Osteoblast (primary cell): ENCODE measurements at regions not wholly inside any gene's neighbourhood (a gene's known extent, or its start where the extent isn't known, plus 50 kb on each side); places are given as distances from the start of the nearest gene placed in this dataset.

ENCODE experiments used
- DNase-seq: peaks from one replicate; pipeline ENCODE4 v3.0.0; 2011; ENCODE audit warnings: low spot score, mixed read lengths; ENCODE audit not compliant: insufficient read length; ENCODE audit errors: missing footprints
- H2AFZ ChIP-seq: 2 replicates; pipeline ENCODE4 v1.6.0; 2011; ENCODE audit warnings: mild to moderate bottlenecking, low read length
- H3K27ac ChIP-seq: 2 replicates; pipeline ENCODE4 v1.5.1; 2011; ENCODE audit warnings: mild to moderate bottlenecking, low read depth, low read length, moderate library complexity
- H3K27me3 ChIP-seq: 2 replicates; pipeline ENCODE4 v1.6.0; 2012; ENCODE audit warnings: mild to moderate bottlenecking, control low read depth, inconsistent platforms, low read length, moderate library complexity; ENCODE audit not compliant: insufficient read depth
- H3K36me3 ChIP-seq: 2 replicates; pipeline ENCODE4 v1.5.1; 2011; ENCODE audit warnings: mild to moderate bottlenecking, low read length, control low read depth, moderate library complexity; ENCODE audit not compliant: insufficient read depth
- H3K4me1 ChIP-seq: 2 replicates; pipeline ENCODE4 v1.5.1; 2011; ENCODE audit warnings: mild to moderate bottlenecking, low read length, control low read depth, moderate library complexity; ENCODE audit not compliant: insufficient read depth
- H3K4me2 ChIP-seq: 2 replicates; pipeline ENCODE4 v1.6.0; 2011; ENCODE audit warnings: mild to moderate bottlenecking, low read length; ENCODE audit not compliant: insufficient read depth
- H3K4me3 ChIP-seq: fragments of 200-600 bp; sonication (generic); 3 replicates; pipeline ENCODE4 v1.5.1; 2012; ENCODE audit warnings: mild to moderate bottlenecking, low read length, inconsistent platforms; ENCODE audit not compliant: insufficient read depth
- H3K79me2 ChIP-seq: 2 replicates; pipeline ENCODE4 v1.6.0; 2012; ENCODE audit warnings: mild to moderate bottlenecking, low read length, control low read depth, inconsistent platforms; ENCODE audit not compliant: insufficient read depth
- H3K9me3 ChIP-seq: 2 replicates; pipeline ENCODE4 v1.5.1; 2011; ENCODE audit warnings: low read depth, low read length, control low read depth
- H4K20me1 ChIP-seq: 2 replicates; pipeline ENCODE4 v1.6.0; 2012; ENCODE audit warnings: mild to moderate bottlenecking, low read length, control low read depth; ENCODE audit not compliant: insufficient read depth
- TF ChIP-seq, protein P1 (sequence below): IDR thresholded peaks from 2 replicates; pipeline ENCODE4 v1.5.1; 2011; ENCODE audit warnings: mild to moderate bottlenecking, low read depth, low read length, moderate library complexity; ENCODE audit errors: extremely low read depth

DNA sequence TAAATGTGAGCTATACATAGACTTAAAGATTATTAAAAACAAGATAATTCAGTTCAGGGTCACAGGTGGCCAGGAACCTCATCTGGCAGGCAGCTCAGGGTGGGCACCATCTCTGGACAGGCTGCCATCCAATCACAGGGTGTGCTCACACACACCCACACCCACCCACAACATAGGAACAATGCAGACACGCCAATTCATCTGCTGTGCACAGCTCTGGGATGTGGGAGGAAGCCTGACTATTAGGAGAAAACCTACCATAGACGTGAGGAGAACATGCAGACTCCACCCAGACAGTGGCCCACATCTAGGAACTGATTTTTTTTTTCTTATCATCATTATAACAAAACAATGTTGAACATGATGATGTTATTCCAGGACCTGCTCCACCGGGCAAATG lies 286.7 kb downstream of the PRL start:
- no peak overlapping the region for H3K4me3 ChIP-seq
- no peaks in the 10 kb centered on the region for H4K20me1 ChIP-seq
- no peaks in the 10 kb centered on the region for H3K27me3 ChIP-seq
- no peaks in the 10 kb centered on the region for H3K4me1 ChIP-seq
- DNase-seq: no peak
- no peaks in the 10 kb centered on the region for H3K36me3 ChIP-seq
- H3K79me2 ChIP-seq: no peaks in the 10 kb centered on the region
- no peak overlapping the region for H3K27ac ChIP-seq
- no peaks in the 10 kb centered on the region for H3K9me3 ChIP-seq
- no peak overlapping the region for H3K4me2 ChIP-seq
- no peak overlapping the region for H2AFZ ChIP-seq
- TF ChIP-seq, protein P1, sequence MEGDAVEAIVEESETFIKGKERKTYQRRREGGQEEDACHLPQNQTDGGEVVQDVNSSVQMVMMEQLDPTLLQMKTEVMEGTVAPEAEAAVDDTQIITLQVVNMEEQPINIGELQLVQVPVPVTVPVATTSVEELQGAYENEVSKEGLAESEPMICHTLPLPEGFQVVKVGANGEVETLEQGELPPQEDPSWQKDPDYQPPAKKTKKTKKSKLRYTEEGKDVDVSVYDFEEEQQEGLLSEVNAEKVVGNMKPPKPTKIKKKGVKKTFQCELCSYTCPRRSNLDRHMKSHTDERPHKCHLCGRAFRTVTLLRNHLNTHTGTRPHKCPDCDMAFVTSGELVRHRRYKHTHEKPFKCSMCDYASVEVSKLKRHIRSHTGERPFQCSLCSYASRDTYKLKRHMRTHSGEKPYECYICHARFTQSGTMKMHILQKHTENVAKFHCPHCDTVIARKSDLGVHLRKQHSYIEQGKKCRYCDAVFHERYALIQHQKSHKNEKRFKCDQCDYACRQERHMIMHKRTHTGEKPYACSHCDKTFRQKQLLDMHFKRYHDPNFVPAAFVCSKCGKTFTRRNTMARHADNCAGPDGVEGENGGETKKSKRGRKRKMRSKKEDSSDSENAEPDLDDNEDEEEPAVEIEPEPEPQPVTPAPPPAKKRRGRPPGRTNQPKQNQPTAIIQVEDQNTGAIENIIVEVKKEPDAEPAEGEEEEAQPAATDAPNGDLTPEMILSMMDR: no peak

DNA sequence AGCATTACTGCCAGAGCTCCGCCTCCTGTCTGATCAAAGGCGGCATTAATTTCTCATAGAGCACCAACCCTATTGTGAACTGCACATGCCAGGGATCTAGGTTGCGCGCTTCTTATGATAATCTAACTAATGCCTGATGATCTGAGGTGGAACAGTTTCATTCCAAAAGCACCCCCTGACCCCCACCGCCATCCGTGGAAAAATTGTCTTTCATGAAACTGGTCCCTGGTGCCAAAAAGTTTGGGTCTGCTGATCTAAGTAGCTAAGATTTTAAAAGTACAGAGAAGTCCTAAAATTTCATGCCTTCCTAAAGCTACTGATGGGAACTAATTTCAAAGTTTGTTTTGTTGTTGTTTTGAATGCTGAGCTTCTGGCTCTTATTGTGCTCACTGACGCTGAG lies 281.6 kb downstream of the PRL start:
- TF ChIP-seq, protein P1: no peak

DNA sequence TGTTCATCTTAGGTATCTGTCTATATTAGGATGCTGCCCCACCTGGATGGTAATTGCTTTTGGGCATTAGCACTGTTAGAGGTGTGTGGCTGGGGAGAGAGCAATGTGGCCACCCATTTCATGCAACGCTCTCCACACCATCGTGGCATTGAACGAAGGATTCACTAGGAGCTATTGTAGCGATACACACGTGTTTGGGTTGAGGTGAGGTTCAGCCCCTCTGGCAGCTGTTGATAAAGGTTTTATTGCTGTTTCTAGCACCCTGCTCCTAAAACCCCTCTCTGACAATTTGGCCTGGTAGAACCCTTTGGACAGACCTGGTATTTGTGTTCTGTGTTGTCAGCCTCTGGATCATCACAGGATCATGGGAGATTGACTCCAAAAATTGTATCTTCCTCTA lies 280.9 kb downstream of the PRL start:
- DNase-seq: no peak
- no peak overlapping the region for H2AFZ ChIP-seq
- H3K4me2 ChIP-seq: no peak overlapping the region
- no peaks in the 10 kb centered on the region for H3K36me3 ChIP-seq
- no peaks in the 10 kb centered on the region for H3K79me2 ChIP-seq
- no peak overlapping the region for H3K4me3 ChIP-seq
- H3K4me1 ChIP-seq: no peaks in the 10 kb centered on the region
- no peaks in the 10 kb centered on the region for H4K20me1 ChIP-seq
- H3K9me3 ChIP-seq: no peaks in the 10 kb centered on the region
- H3K27me3 ChIP-seq: no peaks in the 10 kb centered on the region
- no peak overlapping the region for H3K27ac ChIP-seq
- TF ChIP-seq, protein P1: no peak

More for the DNA sequence above, 281.6 kb downstream of the PRL start:
- no peaks in the 10 kb centered on the region for H3K27me3 ChIP-seq
- no peaks in the 10 kb centered on the region for H3K4me1 ChIP-seq
- DNase-seq: no peak
- no peaks in the 10 kb centered on the region for H3K9me3 ChIP-seq
- no peak overlapping the region for H2AFZ ChIP-seq
- H3K4me3 ChIP-seq: no peak overlapping the region
- H3K27ac ChIP-seq: no peak overlapping the region
- H4K20me1 ChIP-seq: no peaks in the 10 kb centered on the region
- H3K36me3 ChIP-seq: no peaks in the 10 kb centered on the region
- H3K4me2 ChIP-seq: no peak overlapping the region
- H3K79me2 ChIP-seq: no peaks in the 10 kb centered on the region

DNA sequence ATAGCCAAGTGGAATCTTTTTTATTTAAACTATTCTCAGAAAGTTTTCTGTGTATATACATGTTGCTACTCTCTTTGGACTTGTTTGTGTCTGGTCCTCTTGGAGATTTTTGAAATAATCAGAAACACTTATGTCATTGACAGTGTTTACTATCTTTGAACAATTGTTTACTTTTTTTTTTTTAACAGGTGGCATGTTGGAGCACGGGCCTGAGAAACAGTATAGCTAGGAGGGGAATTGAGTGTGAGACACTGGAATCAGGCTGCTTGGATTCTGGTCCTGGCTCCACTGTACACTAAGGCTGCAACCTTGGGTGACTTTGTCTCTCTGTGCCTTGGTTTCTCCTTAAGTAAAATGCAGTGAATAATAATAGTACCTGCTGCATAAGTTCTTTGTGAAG lies 279.6 kb downstream of the PRL start:
- TF ChIP-seq, protein P1: no peak
- no peaks in the 10 kb centered on the region for H3K36me3 ChIP-seq
- H2AFZ ChIP-seq: no peak overlapping the region
- DNase-seq: no peak
- no peaks in the 10 kb centered on the region for H3K79me2 ChIP-seq
- H3K4me3 ChIP-seq: no peak overlapping the region
- H3K9me3 ChIP-seq: peaks cover 2% of the 10 kb centered on the region
- no peak overlapping the region for H3K4me2 ChIP-seq
- no peaks in the 10 kb centered on the region for H3K4me1 ChIP-seq
- no peaks in the 10 kb centered on the region for H4K20me1 ChIP-seq
- no peaks in the 10 kb centered on the region for H3K27me3 ChIP-seq
- no peak overlapping the region for H3K27ac ChIP-seq
